NCI-H446 (cell line): ENCODE measurements at regions not wholly inside any gene's neighbourhood (a gene's known extent, or its start where the extent isn't known, plus 50 kb on each side); places are given as distances from the start of the nearest gene placed in this dataset.
A peak's percentile ranks its signal among the peaks of the same experiment; 100 is the strongest.
"Not testable (repeated sequence)": the region's sequence is repeated elsewhere in the genome, so short reads cannot be mapped to it uniquely, and the experiment has no call there.

Experiments
- DNase-seq, 2 experiments: peaks; one replicate each; lab custom pipeline; 2025; lab: John Stamatoyannopoulos, UW

GRCh38 chr2:184444623-184445223 is 153.6 kb upstream of the ZNF804A start:
- no peak for DNase-seq

GRCh38 chr2:184449760-184450159 is 148.6 kb upstream of the ZNF804A start:
- no peak for DNase-seq

DNA sequence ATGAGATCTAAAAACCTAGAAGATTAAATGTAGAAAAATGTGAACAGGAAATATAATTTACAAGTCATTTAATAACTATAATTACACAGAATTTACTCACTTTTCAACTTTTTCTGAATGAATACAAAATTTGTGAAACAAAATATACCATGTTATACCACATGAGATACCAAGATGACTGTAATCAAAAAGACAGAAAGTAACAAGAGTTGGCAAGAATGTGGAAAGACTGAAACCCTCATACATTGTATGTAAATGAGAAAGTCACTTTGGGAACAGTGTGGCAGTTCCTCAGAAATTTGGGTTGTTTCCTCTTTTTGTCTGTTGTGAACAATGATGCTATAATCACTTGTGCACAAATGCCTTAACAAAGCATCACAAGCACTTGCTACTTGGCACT is 145.4 kb upstream of the ZNF804A start:
- no peak for DNase-seq

DNA sequence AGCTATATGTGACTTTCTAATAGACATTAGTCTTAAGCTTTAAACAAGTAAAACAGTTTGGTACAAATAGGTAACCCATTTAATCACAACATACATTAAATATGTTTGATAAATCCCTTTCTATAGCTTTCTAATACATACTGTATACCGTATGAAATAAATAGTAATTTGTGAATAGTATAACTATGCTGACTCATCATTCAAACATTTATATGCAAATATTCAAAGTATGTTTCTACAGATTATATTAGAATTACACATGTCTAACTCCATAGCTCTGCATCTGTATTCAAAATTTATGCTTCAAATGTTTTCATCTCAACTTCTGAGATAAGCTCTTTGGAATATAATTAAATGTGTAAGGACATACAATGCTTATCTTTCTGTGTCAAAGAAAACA is 142.7 kb upstream of the ZNF804A start:
- DNase-seq: no peak

GRCh38 chr2:184456693-184457092 is 141.6 kb upstream of the ZNF804A start:
- DNase-seq: not testable (repeated sequence)

DNA sequence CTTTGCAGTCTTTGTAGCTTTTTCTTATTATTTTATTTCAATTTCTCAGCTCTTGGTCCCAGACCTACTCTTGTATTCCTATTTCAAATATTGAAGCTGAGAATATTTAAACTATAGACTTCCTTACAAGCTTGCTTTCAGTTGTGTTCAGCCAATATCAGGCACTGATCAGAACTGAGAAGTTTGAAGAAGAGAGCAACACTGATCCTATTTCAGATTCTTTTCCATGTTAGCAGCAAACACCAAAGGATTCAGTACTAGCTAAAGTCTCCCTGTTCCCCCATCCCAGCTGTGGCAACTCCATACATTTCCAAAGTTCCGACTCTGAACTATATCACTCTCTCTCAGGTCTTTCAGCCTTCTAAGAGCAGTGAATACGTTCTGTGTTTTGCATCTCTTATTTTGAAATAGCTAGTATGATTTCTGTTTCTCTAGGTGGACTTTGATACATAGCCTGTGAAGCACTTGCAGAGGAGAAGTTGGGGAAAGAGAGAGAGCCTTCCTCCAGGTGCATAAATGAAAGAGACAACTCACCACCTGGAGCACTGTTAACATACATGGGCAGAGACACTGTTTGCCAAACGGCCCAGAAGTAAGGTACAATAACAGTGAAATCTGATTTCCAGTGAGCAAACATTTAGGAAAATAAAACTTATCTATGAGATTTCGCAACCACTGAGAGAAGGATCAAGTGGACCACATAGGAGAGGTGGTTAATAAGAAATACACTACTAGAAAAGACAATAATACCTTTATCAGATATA is 135.0 kb upstream of the ZNF804A start:
- no peak for DNase-seq

DNA sequence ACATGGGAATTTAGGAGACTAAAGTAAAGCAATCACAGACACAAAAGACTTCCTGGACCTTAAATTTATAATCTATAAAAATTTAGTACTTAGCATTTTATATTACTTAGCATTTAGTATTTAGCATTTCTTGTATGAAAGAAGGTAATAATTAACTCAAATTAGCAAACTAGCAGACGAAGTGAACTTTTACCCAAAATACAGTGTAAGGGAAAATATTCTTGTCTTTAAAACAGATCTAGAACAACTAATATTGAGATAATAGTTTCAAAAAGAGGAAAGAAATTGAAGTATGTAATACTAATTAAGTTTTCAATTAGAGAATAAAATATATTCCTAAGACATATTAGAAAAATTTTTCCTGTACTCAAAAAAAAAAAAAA is 134.5 kb upstream of the ZNF804A start:
- DNase-seq: no peak

GRCh38 chr2:184468826-184469225 is 129.5 kb upstream of the ZNF804A start:
- no peak for DNase-seq

DNA sequence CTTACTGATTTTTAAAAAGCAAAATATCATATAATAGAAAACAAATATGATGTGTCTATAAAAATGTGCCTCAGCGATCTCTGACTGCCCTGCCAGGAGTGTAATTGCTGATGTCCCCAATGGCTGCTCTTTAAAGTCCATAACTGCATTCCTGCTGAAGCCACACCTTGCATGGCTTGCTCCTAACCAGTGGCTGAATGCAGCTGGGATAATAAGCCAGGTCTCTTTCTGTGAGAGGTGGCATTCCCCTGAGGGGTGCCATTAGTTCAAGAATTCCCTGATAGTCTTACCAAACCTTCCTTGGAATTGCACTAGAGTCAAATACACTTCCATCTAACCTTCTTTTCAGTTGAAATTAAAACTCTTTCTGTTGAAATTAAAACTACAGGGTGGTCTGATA is 125.8 kb upstream of the ZNF804A start:
- DNase-seq: no peak

- no peak for DNase-seq
Observed at GRCh38 chr2:184481865-184482264, 116.5 kb upstream of the ZNF804A start.

DNA sequence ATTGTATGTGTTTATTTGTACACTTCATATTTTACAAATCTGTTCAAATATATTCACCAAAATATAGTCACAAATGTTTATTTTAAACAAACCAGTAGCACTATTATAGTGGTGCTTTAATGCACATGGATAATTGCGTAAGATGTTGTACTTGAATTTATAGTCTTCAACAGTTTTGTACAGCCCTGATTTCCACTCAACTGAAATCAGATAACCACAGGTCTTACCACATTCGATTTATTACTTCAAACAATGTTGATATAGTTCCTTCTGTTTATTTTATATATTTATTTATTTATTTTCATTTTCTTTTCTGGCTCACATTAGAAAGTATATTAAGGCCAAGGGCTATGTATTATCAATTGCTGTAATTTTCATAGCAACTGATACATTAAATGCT is 99.4 kb upstream of the ZNF804A start:
- DNase-seq: no peak

DNA sequence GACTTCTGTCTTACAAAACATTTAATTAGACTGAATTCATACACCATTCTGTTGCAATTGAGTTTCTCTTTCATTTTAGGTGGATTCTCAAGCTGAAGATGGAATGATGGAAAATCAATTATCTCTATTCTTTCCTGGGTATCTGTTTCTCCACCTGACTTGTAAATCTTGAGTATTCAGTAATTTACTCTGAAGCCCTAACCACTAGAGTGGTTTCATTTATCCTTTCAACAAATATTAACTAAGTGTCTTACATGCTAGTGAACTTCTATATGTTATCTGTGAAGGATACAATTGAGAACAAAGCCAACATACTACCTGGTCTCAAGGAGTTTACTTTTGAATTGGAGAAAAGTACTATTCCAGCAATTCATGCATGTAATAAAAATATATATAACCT is 94.1 kb upstream of the ZNF804A start:
- DNase-seq: no peak

DNA sequence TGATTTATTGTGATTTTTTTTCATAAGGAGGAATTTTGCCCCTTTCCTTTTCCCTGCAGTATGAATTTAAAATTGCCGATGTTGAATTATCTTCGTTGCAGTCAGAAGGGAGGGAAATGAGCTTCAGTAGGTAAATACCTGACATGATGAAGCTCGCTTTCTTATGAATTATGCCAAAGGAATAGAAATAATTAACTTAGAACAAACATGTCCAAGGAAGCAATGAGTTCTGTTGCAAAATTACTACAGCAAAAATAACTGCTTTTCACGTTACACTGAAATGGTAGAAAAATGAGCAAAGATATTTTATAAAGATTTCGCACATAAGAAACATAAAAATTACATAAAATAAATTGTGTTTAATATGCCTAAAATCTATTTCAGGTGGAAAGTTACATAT is 91.1 kb upstream of the ZNF804A start:
- DNase-seq: no peak

- no peak for DNase-seq
Observed at GRCh38 chr2:184517402-184517801, 80.9 kb upstream of the ZNF804A start.

GRCh38 chr2:184520441-184520840 is 77.9 kb upstream of the ZNF804A start:
- no peak for DNase-seq

GRCh38 chr2:184523732-184524131 is 74.6 kb upstream of the ZNF804A start:
- no peak for DNase-seq

GRCh38 chr2:184524551-184525382 is 73.6 kb upstream of the ZNF804A start:
- no peak for DNase-seq

- no peak for DNase-seq
Observed at GRCh38 chr2:184527058-184527457, 71.3 kb upstream of the ZNF804A start.

- no peak for DNase-seq
Observed at GRCh38 chr2:184528119-184528518, 70.2 kb upstream of the ZNF804A start.

DNA sequence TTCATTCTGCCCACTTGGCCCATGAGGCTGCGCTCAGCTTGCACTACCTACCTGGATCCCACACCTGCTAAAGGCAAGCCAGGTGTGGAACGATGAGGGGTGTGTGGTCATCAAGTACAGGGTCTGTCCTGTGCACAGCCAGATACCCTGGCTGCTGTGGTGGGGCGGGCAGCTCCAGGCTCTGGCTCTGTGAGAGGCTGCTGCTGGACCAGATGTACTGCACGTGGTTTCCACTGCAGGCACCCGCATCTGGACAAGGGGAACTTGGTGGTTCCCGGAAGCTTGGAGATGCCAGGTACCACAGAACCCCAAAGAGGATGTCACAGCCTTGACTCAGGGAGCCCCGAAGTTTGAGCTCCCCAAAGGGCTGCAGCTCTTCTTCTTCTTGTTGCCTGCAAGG is 68.1 kb upstream of the ZNF804A start:
- no peak for DNase-seq

GRCh38 chr2:184530959-184531358 is 67.4 kb upstream of the ZNF804A start:
- DNase-seq: no peak

DNA sequence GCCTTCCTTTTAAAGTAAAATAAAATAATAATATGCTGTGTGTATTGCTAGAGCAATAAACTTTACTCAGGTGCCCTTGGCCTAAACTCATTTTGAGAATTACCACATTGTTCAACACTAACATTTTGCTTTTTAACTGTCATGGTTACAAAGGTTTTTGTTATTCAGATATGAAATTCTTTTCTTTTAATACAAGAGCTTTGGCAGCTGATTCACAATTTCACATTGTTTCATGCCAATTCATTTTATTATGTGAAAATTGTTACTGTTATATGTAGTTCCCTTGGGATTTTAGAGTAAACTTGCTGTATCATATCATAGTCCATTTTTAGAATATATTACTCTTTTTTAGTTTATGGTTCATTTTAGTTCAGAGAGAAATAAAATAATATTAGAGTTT is 65.8 kb upstream of the ZNF804A start:
- peak in 1 of 2 experiments; percentile 15 for DNase-seq

DNA sequence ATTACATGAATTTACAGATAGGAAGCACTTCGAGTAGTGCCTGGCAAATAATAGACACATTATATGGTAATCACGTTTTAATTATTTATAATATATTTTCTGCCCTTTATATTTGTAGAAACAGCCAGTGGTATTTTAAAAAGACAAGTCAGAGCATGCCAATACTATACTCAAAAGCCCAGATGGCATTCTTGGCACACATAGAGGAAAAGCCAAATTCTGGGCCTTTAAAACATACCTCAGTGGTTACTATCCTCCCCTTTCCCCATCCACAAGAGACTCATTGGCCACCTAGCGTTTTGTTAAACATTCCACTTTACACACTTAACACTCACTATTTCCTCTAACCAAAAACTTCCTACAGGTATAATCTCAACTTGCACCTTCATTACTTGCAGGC is 63.3 kb upstream of the ZNF804A start:
- DNase-seq: peak; percentile 60 to 84
